Colon (tissue), 2 donors: ENCODE measurements at regions not wholly inside any gene's neighbourhood (a gene's known extent, or its start where the extent isn't known, plus 50 kb on each side); places are given as distances from the start of the nearest gene placed in this dataset.
A peak's percentile ranks its signal among the peaks of the same experiment; 100 is the strongest.
"Not testable (repeated sequence)": the region's sequence is repeated elsewhere in the genome, so short reads cannot be mapped to it uniquely, and the experiment has no call there.

ENCODE experiments used
- FAIRE-seq: peaks from 2 replicates; lab custom pipeline; 2012; peaks lifted over from hg19 to GRCh38; lab: Jason Lieb, UNC
- donor health status: control.
- donor health status: control.

- FAIRE-seq, result no peak
These were observed 151.7 kb upstream of the ASB18 start for GRCh38 chr2:236415684-236416444.

GRCh38 chr2:236417150-236417549, 152.5 kb upstream of the ACKR3 start:
- no peak for FAIRE-seq

- FAIRE-seq, result no peak
These were observed 139.0 kb upstream of the ACKR3 start for GRCh38 chr2:236430584-236430983.

- no peak for FAIRE-seq
These were observed 135.0 kb upstream of the ACKR3 start for GRCh38 chr2:236434593-236434992.

GRCh38 chr2:236440110-236440881, 129.3 kb upstream of the ACKR3 start:
- FAIRE-seq, result no peak

- FAIRE-seq, result no peak
These were observed 125.4 kb upstream of the ACKR3 start for GRCh38 chr2:236444187-236444586.

GRCh38 chr2:236445678-236446077, 123.9 kb upstream of the ACKR3 start:
- FAIRE-seq, result no peak

GRCh38 chr2:236446521-236446920, 123.1 kb upstream of the ACKR3 start:
- no peak for FAIRE-seq

- FAIRE-seq, result no peak
These were observed 120.4 kb upstream of the ACKR3 start for GRCh38 chr2:236449167-236449761.

- FAIRE-seq, result no peak
These were observed 117.4 kb upstream of the ACKR3 start for GRCh38 chr2:236452238-236452637.

- FAIRE-seq, result no peak
These were observed 115.5 kb upstream of the ACKR3 start for GRCh38 chr2:236454076-236454475.

- FAIRE-seq, result peak; percentile 61
These were observed 110.2 kb upstream of the ACKR3 start for GRCh38 chr2:236459393-236459792.

GRCh38 chr2:236464140-236464539, 105.5 kb upstream of the ACKR3 start:
- FAIRE-seq, result no peak

- FAIRE-seq, result no peak
These were observed 96.7 kb upstream of the ACKR3 start for GRCh38 chr2:236472720-236473495.

GRCh38 chr2:236473691-236474090, 95.9 kb upstream of the ACKR3 start:
- FAIRE-seq, result no peak

- no peak for FAIRE-seq
These were observed 89.8 kb upstream of the ACKR3 start for GRCh38 chr2:236479814-236480213.

- no peak for FAIRE-seq
These were observed 86.5 kb upstream of the ACKR3 start for GRCh38 chr2:236483102-236483501.

GRCh38 chr2:236485519-236485918, 84.1 kb upstream of the ACKR3 start:
- no peak for FAIRE-seq

- FAIRE-seq, result not testable (repeated sequence)
These were observed 80.5 kb upstream of the ACKR3 start for GRCh38 chr2:236489083-236489482.

GRCh38 chr2:236489895-236490404, 79.7 kb upstream of the ACKR3 start:
- no peak for FAIRE-seq

- no peak for FAIRE-seq
These were observed 73.3 kb upstream of the ACKR3 start for GRCh38 chr2:236496340-236496739.

- FAIRE-seq, result no peak
These were observed 71.3 kb upstream of the ACKR3 start for GRCh38 chr2:236498369-236498768.
